K562 (cell line): ENCODE measurements at regions not wholly inside any gene's neighbourhood (a gene's known extent, or its start where the extent isn't known, plus 50 kb on each side); places are given as distances from the start of the nearest gene placed in this dataset.

Experiments used
- ATAC-seq: fragments of 200-7000 bp; cut with Tn5 transposase; 3 replicates; pipeline ENCODE4 v1.9.1; 2020; ENCODE audit warnings: moderate library complexity
- BruUV-seq: library from RNA; stranded (reverse); fragments of 400-500 nt; replicated peaks from 2 replicates; lab custom pipeline; 2021; lab: Mats Ljungman, UMichigan
- CTCF ChIA-PET: fragments of 300-600 bp; formaldehyde crosslinking; extraction: SDS; loops from one replicate; lab custom pipeline; 2021; ENCODE audit warnings: low intra/inter-chr PET ratio; lab: Yijun Ruan, JAX
- POLR2A ChIA-PET: fragments of 300-600, 350-650 bp; sonication (Branson Sonifier 250); formaldehyde crosslinking; extraction: SDS; loops from one replicate; lab custom pipeline; 2021; ENCODE audit warnings: antibody characterized with exemption, inconsistent platforms; lab: Yijun Ruan, JAX
- DNase-seq, 4 experiments: peaks; one replicate each; pipeline versions ENCODE4 v3.0.0 to v3.0.0-alpha.2; 2011 to 2018; ENCODE audit warnings: low spot score in 3 of 4, mixed read lengths in 3 of 4; ENCODE audit errors: extremely low read depth in 1 of 4
- FAIRE-seq: peaks from 2 replicates; lab custom pipeline; 2011; peaks lifted over from hg19 to GRCh38; lab: Jason Lieb, UNC
- H2AFZ ChIP-seq: 2 replicates; pipeline ENCODE4 v1.6.0; 2011; ENCODE audit warnings: low read depth, low read length, control low read depth, inconsistent platforms
- H3K27ac ChIP-seq: fragments of 200-600 bp; 3 replicates; pipeline ENCODE4 v1.8.0; 2011; ENCODE audit warnings: low read depth, mild to moderate bottlenecking, control low read depth, inconsistent platforms, low read length, moderate library complexity, mixed read lengths; ENCODE audit errors: extremely low read depth
- H3K27me3 ChIP-seq, 2 experiments: fragments of 300-600 bp in 1 of 2; 2 replicates in 1 of 2; 3 replicates in 1 of 2; pipeline versions ENCODE4 v1.6.0 to v1.8.0; 2011; ENCODE audit warnings: inconsistent platforms in 2 of 2, low read length in 2 of 2, mild to moderate bottlenecking in 1 of 2, mixed read lengths in 1 of 2, moderate library complexity in 1 of 2; ENCODE audit not compliant: control insufficient read depth in 2 of 2, insufficient read depth in 2 of 2
- H3K36me3 ChIP-seq: fragments of 300-600 bp; 3 replicates; pipeline ENCODE4 v1.8.0; 2011; ENCODE audit warnings: mild to moderate bottlenecking, low read length, inconsistent platforms; ENCODE audit not compliant: control insufficient read depth, insufficient read depth
- H3K4me1 ChIP-seq, 2 experiments: fragments of 200-600 bp in 1 of 2; replicated peaks in 1 of 2; 2 replicates in 1 of 2; 3 replicates in 1 of 2; pipeline versions ENCODE4 v1.5.1 to v1.8.0; 2011; ENCODE audit warnings: inconsistent platforms in 2 of 2, low read length in 2 of 2, mild to moderate bottlenecking in 1 of 2, mixed read lengths in 1 of 2, moderate library complexity in 1 of 2; ENCODE audit not compliant: control insufficient read depth in 2 of 2, insufficient read depth in 2 of 2
- H3K4me2 ChIP-seq: 2 replicates; pipeline ENCODE4 v1.6.1; 2011; ENCODE audit warnings: low read length, control low read depth, inconsistent platforms, mixed read lengths; ENCODE audit not compliant: insufficient read depth
- H3K4me3 ChIP-seq: fragments of 200-600 bp; sonication (generic), shearing (Covaris generic); 2 replicates; pipeline ENCODE4 v1.5.1; 2016; ENCODE audit warnings: control low read depth, inconsistent platforms
- H3K79me2 ChIP-seq: fragments of 200-600 bp; 3 replicates; pipeline ENCODE4 v1.8.0; 2011; ENCODE audit warnings: low read length, inconsistent platforms; ENCODE audit not compliant: control insufficient read depth, insufficient read depth
- H3K9ac ChIP-seq, 2 experiments: 2 replicates each; pipeline versions ENCODE4 v1.6.0 to v1.6.1; 2011; ENCODE audit warnings: low read depth in 2 of 2, low read length in 2 of 2, control low read depth in 1 of 2, inconsistent platforms in 1 of 2, mild to moderate bottlenecking in 1 of 2, mixed read lengths in 1 of 2; ENCODE audit not compliant: insufficient read depth in 1 of 2
- H3K9me1 ChIP-seq: one replicate; pipeline ENCODE4 v1.6.0; 2011; ENCODE audit warnings: inconsistent platforms, mild to moderate bottlenecking, low read length, moderate library complexity; ENCODE audit not compliant: control insufficient read depth, insufficient read depth
- H3K9me3 ChIP-seq: replicated peaks from 2 replicates; pipeline ENCODE4 v1.5.1; 2011; ENCODE audit warnings: low read depth, low read length, inconsistent platforms; ENCODE audit not compliant: control insufficient read depth, insufficient read depth
- H4K20me1 ChIP-seq: replicated peaks from 2 replicates; pipeline ENCODE4 v1.6.1; 2011; ENCODE audit warnings: low read length, inconsistent platforms, mixed read lengths; ENCODE audit not compliant: control insufficient read depth, insufficient read depth
- BCOR ChIP-seq: fragments of 450-650 bp; IDR thresholded peaks from 2 replicates; pipeline ENCODE4 v1.6.1; 2016
- CHAMP1 ChIP-seq: fragments of 450-650 bp; IDR thresholded peaks from 2 replicates; pipeline ENCODE4 v1.6.1; 2016; ENCODE audit warnings: mild to moderate bottlenecking
- CREB1 ChIP-seq, 2 experiments: sonication (generic) in 1 of 2; formaldehyde crosslinking in 1 of 2; IDR thresholded peaks; 2 replicates each; pipeline versions ENCODE4 v1.6.1 to v1.8.0; 2012 to 2022; ENCODE audit warnings: inconsistent platforms in 1 of 2, mild to moderate bottlenecking in 1 of 2, missing genetic modification reagents in 1 of 2, moderate library complexity in 1 of 2
- GATAD2B ChIP-seq: fragments of 450-650 bp; IDR thresholded peaks from 2 replicates; pipeline ENCODE4 v1.6.1; 2017; ENCODE audit warnings: mild to moderate bottlenecking, borderline replicate concordance
- IRF2 ChIP-seq: sonication (generic); formaldehyde crosslinking; IDR thresholded peaks from 2 replicates; pipeline ENCODE4 v1.8.1; 2022; ENCODE audit warnings: mild to moderate bottlenecking, missing genetic modification reagents
- MBD1 ChIP-seq: fragments of 250-450 bp; sonication (Bioruptor Pico); IDR thresholded peaks from 2 replicates; pipeline ENCODE4 v1.8.0; 2022; ENCODE audit warnings: inconsistent platforms
- NFIC ChIP-seq: fragments of 450-650 bp; IDR thresholded peaks from 2 replicates; pipeline ENCODE4 v1.6.1; 2017; ENCODE audit warnings: mild to moderate bottlenecking, inconsistent platforms
- RBM15 ChIP-seq: fragments of 200-400 bp; formaldehyde crosslinking; IDR thresholded peaks from 2 replicates; pipeline ENCODE4 v1.6.1; 2018; ENCODE audit warnings: mild to moderate bottlenecking, low read length, moderate library complexity; ENCODE audit not compliant: insufficient read depth
- TFAP4 ChIP-seq: sonication (generic); formaldehyde crosslinking; IDR thresholded peaks from 2 replicates; pipeline ENCODE4 v1.8.0; 2022; ENCODE audit warnings: missing genetic modification reagents, mild to moderate bottlenecking, moderate library complexity, borderline replicate concordance
- TFE3 ChIP-seq: fragments of 450-650 bp; formaldehyde crosslinking; IDR thresholded peaks from 2 replicates; pipeline ENCODE4 v1.4.0; 2020; ENCODE audit warnings: mild to moderate bottlenecking, mixed read lengths
- XRCC3 ChIP-seq: fragments of 450-650 bp; IDR thresholded peaks from 2 replicates; pipeline ENCODE4 v1.6.1; 2017; ENCODE audit warnings: mild to moderate bottlenecking, moderate library complexity
- ZHX1 ChIP-seq: fragments of 150-350 bp; conservative IDR thresholded peaks from 2 replicates; pipeline ENCODE4 v1.6.1; 2014; ENCODE audit warnings: low read length
- ZNF239 ChIP-seq: fragments of 250-450 bp; sonication (Bioruptor Pico); IDR thresholded peaks from 2 replicates; pipeline ENCODE4 v1.4.0; 2020; ENCODE audit warnings: mild to moderate bottlenecking
- WGBS: fragments of 100-300 bp; shearing (Covaris generic); methylation state at CpG from one replicate; pipeline ENCODE4 v1.1.6; 2016; ENCODE audit warnings: low coverage, mixed read lengths; ENCODE audit not compliant: insufficient coverage; ENCODE audit errors: missing lambda C conversion rate; 5-methylcytosine and 5-hydroxymethylcytosine counted together
- in situ Hi-C: fragments of 300-500 bp; cut with MboI; formaldehyde crosslinking; loops from 4 replicates; pipeline ENCODE4 v1.15.0; 2018; ENCODE audit warnings: inconsistent platforms, mixed read lengths
- intact Hi-C: fragments of 100-400 bp; cut with micrococcal nuclease; formaldehyde crosslinking; loops from 2 replicates; pipeline ENCODE4 v1.14.2; 2022

- intact Hi-C loops: loop anchor here (2.0 kb wide), 1 partner anchor 48 kb away; no protein-coding TSS in a partner anchor
- TF ChIP-seq TFE3 (CRISPR knock-in tag) (no peak), ZNF239 (no peak), NFIC (peak; percentile 55), RBM15 (no peak), CHAMP1 (peak; percentile 85), BCOR (no peak), IRF2 (CRISPR knock-in tag) (no peak), GATAD2B (peak; percentile 80), XRCC3 (no peak), ZHX1 (no peak), MBD1 (CRISPR knock-in tag) (no peak), CREB1 (IDR thresholded peaks at IDR 0.05) (no peak), CREB1 (CRISPR knock-in tag; IDR thresholded peaks at IDR 0.05) (no peak), TFAP4 (CRISPR knock-in tag) (no peak)
Observed at GRCh38 chr7:138400400-138400886, 59.6 kb upstream of the TRIM24 start.

More at GRCh38 chr7:138400400-138400886, 59.6 kb upstream of the TRIM24 start:
- Histone ChIP-seq H3K9me1 (no peaks in the 10 kb centered on the region), H3K9me3 (no peaks in the 10 kb centered on the region), H3K36me3 (no peaks in the 10 kb centered on the region), H4K20me1 (no peaks in the 10 kb centered on the region), H2AFZ (peak overlapping the region; percentile 81), H3K4me2 (peak overlapping the region; percentile 16), H3K27ac (peak overlapping the region; percentile 38), H3K4me1 (peaks cover 0 to 7% of the 10 kb centered on the region in 2 experiments; a peak in 2 of 5 replicates), H3K79me2 (no peaks in the 10 kb centered on the region), H3K4me3 (no peak overlapping the region), H3K9ac (no peak overlapping the region; a peak in 1 of 4 replicates), H3K27me3 (no peaks in the 10 kb centered on the region)
- in situ Hi-C loops: no loop called here
- peak; percentile 29 to 77 (median 56) for DNase-seq
- BruUV-seq: no TSS peak
- CTCF ChIA-PET: no interaction called here
- FAIRE-seq: peak; percentile 88
- 16% methylated on average over 6 of the region's 6 CpGs for WGBS
- POLR2A ChIA-PET: no interaction called here
- ATAC-seq: peak; percentile 87
